Erythroblast (primary cell): ENCODE measurements at regions not wholly inside any gene's neighbourhood (a gene's known extent, or its start where the extent isn't known, plus 50 kb on each side); places are given as distances from the start of the nearest gene placed in this dataset.

Experiments used
- DNase-seq, 2 experiments: peaks; one replicate each; lab custom pipeline; 2025; lab: John Stamatoyannopoulos, UW
- GATA1 ChIP-seq: IDR thresholded peaks from 2 replicates; pipeline ENCODE4 v1.6.1; 2011; ENCODE audit warnings: low read depth, mild to moderate bottlenecking, control low read depth, low read length, moderate library complexity
- POLR2A ChIP-seq: IDR thresholded peaks from 2 replicates; pipeline ENCODE4 v1.6.1; 2011; ENCODE audit warnings: mild to moderate bottlenecking, low read length

DNA sequence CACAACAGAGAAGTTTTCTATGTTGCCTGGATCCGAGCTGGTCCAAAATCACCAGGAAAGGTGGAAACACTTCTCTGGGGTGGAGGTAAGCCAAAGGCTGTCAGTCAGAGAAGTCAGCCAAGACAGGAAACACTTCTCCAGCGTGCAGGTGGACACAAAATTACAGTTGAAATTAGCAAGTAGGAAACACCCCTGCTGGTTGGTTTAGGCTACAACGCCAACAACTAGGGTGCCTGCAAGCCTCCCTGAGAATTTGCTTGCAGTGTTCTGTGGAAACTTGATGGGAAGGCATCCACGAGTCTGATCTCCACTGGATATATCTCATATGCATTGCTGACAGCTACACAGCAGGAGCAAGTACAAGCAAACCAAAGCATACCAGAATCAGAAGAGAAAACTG is 600.5 kb downstream of the RERGL start:
- DNase-seq: no peak
- TF ChIP-seq POLR2A (no peak), GATA1 (no peak)

DNA sequence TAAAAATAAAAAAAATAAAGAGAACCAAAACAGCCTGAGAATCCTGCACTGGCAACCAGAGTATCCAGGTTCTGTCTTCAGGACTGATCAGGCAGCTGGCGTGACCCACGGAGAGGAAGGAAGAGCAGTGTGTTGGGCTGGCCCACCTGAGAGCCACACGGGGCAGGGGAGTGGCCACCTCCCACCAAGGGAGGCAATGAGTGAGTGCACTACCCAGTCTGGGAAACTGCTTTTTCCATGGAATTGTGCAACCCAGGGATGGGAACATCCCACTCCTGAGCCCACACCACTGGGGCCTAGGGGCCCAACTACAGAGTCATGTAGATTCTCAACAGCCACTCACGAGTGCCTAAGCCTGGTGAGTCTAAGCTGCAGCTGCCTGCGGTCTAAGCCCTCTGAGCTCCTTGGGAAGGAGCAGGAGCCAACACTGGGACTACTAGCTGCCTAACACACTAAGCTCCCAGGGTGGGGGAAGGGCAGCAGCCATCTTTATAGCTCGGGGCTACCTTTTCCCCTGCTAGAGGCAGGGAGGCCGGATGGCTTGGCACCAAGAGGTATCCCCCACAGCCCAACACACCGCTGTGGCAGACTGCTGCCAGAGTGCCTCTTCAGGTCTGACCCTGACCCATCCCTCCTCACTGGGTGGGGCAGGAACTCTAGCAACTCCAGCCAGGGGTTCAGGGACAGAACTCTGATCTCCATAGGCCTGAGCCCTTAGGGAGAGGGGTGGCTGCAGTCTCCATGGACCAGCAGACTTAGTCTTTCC is 610.9 kb downstream of the RERGL start:
- no peak for DNase-seq
- TF ChIP-seq GATA1 (no peak), POLR2A (no peak)

DNA sequence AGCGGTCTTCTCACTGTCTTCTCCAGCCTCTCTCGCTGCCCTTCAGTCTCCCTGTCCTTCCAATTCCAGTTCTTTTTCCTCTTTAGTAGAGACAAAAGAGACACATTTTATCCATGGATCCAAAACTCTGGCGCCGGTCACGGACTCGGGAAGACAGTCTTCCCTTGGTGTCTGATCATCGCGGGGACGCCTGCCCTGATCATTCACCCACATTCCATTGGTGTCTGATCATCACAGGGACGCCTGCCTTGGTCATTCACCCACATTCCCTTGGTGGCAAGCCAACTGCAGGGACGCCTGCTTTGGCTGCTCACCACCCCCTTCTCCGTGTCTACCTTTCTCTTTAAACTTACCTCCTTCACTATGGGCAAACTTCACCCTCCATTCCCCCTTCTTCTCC is 619.5 kb downstream of the RERGL start:
- no peak for DNase-seq
- no peak for TF ChIP-seq POLR2A
- no peak for TF ChIP-seq GATA1

DNA sequence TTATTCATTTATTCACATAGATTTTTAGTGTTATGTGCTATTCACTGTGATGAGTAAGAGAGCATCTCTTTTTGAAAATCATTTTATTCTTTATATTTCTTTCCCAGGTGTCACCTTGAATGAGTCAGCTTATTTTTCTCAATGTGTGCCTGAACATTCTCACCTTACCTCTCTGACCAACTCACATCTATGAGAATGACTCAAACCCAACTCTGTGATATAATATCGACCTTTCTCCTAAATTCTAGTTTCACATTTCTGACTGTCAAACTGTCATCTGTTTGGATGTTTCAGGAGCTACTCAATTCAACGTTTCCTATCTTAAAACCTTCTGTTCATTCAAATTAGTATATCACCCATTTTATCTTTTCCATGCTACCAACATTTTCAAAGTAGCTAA is 630.8 kb downstream of the RERGL start:
- no peak for TF ChIP-seq GATA1
- TF ChIP-seq POLR2A: no peak
- no peak for DNase-seq

DNA sequence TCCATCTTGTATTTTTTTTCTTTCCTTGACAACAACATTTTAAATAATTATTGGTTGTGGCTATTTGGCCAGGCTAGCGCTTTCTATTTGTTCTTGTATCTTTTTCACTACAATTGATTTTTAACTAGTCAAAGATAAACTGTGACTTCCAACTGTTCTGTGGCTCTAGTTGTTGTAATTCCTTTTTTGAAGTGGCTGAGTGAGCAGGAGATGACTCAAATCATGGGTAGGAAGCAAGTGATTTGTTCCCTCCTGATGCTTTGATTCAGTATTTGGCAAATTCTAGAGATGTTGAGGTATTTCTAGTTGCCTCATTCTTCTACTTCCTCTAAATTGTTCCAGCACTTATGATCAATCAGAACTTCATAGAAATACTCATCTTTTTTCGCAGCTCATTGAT is 633.5 kb downstream of the RERGL start:
- TF ChIP-seq POLR2A (no peak), GATA1 (no peak)

DNA sequence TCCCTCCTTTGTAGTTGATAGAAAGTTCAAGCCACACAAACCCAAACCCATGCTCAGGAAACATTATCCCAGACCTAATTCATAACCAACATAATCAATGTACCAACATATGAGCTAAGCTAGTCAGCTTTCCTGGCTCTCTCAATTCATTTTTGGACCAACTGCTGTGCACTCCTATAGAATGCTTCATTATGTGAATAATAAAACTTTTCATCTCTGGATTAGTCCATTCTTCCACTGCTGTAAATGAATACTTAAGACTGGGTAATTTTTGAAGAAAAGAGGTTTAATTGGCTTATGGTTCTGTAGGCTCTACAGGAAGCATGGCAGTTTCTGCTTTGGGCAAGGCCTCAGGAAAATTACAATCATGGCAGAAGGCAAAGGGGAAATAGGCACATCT is 651.9 kb downstream of the RERGL start:
- TF ChIP-seq GATA1 (no peak), POLR2A (no peak)
- DNase-seq: no peak

More for the DNA sequence above, 633.5 kb downstream of the RERGL start:
- DNase-seq: no peak

DNA sequence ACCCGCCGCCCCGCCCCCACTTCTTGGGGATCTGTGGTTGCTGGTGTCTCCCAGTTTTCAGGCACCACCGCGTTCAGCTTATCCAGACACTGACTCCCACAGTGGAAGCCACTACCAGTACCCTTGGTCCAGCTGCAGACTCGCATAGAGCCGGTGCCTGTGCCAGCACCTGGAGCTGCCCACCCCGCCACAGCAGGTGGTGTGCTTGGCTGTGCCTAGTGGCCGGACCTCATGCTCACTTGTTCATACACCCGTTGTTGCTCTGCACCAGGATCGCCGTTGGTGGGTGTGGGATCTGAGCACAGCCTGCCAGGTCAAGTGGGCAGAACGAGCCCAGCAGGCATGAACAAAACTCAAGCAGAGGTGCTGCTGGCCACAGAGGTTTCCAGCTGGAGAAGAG is 673.2 kb downstream of the RERGL start:
- TF ChIP-seq GATA1: no peak
- TF ChIP-seq POLR2A: no peak
- no peak for DNase-seq

DNA sequence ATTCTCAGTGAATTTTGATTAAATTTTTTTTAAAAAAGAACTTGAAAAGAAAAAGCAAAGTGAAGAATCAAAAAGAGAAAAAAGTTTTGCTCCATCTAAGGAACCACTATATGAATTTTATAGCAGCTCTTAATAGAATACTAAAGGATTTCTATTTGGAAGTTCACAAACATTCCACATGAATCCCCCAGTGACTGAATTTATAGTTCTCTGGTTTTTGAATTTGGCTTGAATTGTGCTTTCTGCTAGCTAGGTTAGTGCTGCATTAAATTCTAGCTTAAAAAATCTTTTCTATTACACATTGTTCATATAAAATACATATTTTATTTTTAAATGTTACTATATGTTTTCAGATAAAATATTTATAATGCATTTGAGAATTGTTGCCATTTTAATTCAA is 675.4 kb downstream of the RERGL start:
- DNase-seq: no peak
- TF ChIP-seq GATA1: no peak

DNA sequence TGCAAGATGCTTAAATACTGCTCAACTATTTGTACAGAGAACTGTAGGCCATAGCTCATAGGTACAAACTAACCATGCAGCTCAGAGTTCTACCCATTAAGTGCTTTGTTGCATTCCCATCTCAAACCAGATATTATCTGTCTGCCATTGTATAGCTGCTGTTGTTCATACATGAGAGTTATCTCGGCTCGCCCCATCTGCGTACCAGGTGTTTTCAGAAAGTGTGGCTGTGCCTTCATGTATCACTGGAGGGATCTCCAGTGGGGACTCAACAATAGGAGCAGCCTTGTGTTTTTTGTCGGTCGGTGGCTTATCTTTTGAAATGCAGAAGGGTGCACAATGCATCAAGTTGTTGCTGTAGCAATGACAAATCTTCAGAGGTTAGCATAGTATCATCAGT is 678.3 kb downstream of the RERGL start:
- no peak for DNase-seq
- TF ChIP-seq POLR2A: no peak
- TF ChIP-seq GATA1: no peak

DNA sequence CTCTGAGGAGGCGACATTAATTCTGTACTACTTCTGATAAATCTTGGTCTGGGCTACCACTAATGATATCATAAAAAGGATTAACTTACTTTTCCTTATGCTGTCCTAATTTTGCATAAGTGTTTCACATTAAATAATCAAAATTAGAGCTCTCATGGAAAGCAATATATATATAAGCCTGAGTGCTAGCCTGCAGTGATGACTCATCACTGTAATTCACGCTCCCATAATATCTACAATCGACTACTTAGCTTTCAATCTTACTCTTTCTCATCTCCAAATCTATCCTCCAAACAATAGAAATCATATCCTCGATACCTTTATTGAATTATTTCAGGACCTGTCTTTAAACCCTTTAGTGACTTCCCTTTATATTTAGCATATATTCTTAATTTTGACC is 701.3 kb downstream of the RERGL start:
- no peak for DNase-seq
- TF ChIP-seq GATA1 (no peak), POLR2A (no peak)

DNA sequence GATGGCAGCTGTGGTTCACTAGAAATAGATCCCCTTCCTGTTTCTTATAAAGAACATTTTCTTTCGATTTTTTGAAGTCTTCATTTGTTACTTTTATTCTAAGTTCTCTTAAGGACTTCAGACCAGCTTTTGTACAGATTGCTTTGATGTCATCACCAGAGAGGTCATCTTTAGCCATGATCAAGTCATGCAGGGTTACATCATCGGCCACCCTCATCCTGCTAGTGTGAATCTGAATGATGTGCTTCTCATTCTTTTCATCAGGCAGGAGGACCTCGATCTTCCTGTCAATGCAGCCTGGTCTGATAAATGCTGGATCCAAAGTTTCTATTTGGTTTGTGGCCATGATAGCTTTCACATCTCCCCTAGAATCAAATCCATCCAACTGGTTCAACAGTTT is 706.7 kb downstream of the RERGL start:
- DNase-seq: no peak
- no peak for TF ChIP-seq GATA1
- TF ChIP-seq POLR2A: no peak

DNA sequence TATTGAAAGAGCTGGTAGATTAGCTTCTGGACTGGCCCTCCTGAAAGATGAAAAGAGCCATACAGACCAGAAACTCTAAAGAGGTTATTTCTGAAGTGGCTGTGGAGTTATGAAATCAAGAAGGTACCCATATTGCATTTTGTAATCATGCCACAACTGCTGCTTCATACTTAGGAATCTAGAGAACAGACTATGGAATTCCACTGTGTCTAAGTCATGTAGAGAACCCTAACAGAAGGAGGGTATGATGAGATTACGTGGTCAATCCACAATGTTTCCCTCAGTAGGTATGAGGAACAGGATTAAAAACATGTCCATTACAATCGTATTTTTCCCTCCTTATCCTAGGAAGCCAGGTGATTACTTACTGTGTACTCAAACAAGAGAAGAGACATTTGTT is 708.8 kb downstream of the RERGL start:
- no peak for DNase-seq
- TF ChIP-seq GATA1 (no peak), POLR2A (no peak)

DNA sequence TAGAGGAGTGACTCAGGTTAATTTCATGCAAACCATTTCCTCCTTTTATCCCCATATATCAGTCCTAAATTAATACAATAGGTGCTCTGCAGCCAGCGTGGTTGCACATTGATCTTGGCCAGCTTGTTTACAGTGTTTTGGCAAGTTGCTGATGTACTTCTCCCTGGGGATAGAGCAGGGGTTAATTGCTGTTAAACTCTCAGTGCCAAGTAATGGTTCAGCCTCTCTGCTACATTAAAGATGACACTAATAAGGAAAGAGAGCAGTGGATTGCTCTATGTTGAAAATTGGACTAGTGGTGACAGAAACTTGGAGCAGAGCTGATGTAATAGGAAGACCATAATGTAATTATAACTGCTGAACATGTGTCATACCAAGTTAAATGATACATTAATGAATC is 717.5 kb downstream of the RERGL start:
- TF ChIP-seq GATA1: no peak
- TF ChIP-seq POLR2A: no peak
- DNase-seq: no peak

DNA sequence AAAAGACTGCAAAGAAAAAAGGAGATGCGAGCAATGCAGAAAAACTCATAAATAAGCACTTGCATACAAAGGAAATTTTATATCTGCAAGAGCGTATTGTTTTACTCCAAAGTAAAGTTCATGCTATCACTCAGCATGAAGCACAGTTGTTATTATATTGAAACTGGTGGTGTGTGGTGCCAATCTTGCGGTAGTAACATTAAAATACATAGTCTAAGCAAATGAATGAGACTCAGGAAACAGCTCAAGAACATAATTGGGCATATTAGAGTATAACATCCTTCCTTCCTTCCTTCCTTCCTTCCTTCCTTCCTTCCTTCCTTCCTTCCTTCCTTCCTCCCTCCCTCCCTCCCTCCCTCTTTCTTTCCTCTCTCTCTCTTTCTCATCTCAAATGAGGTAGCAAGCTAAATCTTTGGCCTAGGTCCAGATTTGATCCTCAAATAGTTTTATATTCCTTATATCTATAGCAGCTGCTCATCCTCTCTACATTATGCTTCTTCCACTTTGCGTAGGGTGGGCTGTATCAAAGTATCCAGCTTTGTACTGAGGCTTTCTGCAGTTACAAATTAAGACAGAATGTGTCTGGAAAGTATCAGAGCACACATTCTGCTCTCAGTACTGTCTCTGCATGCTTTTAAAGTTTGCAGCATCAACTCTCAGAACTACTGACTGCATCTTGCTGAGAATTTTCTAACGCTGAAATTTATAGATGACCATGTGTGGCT is 718.3 kb downstream of the RERGL start:
- no peak for DNase-seq
- TF ChIP-seq POLR2A: no peak
- TF ChIP-seq GATA1: no peak

DNA sequence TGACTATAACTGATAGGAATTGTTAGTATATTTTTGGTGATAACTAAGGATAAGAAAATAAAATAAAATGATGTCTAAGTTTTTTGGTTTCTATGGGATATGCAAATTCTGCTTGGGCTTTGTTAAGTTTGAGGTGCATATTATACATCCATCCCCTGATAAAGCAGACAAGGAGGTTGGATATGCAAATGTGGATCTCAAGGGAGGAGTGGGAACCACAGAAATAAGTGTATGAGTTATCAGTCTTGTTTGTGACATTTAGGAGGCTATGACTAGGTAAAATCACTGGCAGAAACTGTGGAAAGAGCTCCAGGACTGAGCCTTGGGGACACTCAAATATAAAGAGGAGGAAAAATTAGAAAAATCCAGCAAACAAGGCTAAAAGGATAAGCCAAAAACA is 719.4 kb downstream of the RERGL start:
- DNase-seq: no peak
- TF ChIP-seq GATA1: no peak
- TF ChIP-seq POLR2A: no peak
